H9 (cell line): ENCODE measurements at regions not wholly inside any gene's neighbourhood (a gene's known extent, or its start where the extent isn't known, plus 50 kb on each side); places are given as distances from the start of the nearest gene placed in this dataset.
"Not testable (repeated sequence)": the region's sequence is repeated elsewhere in the genome, so short reads cannot be mapped to it uniquely, and the experiment has no call there.

ENCODE experiments used
- DNase-seq: peaks from one replicate; pipeline ENCODE4 v3.0.0-alpha.2; 2017
- H2AFZ ChIP-seq: one replicate; pipeline ENCODE4 v1.6.1; 2013; ENCODE audit warnings: mild to moderate bottlenecking, low read length, control low read depth, moderate library complexity
- H2AK5ac ChIP-seq: 2 replicates; pipeline ENCODE4 v1.6.1; 2013; ENCODE audit warnings: low read length, control low read depth, mixed read lengths; ENCODE audit not compliant: insufficient read length
- H2BK120ac ChIP-seq: one replicate; pipeline ENCODE4 v1.6.1; 2013; ENCODE audit warnings: low read depth, mild to moderate bottlenecking, low read length, control low read depth, inconsistent platforms; ENCODE audit not compliant: poor library complexity, severe bottlenecking
- H2BK12ac ChIP-seq: 2 replicates; pipeline ENCODE4 v1.6.1; 2013; ENCODE audit warnings: low read length, control low read depth, mixed read lengths, low read depth; ENCODE audit not compliant: insufficient read length
- H2BK15ac ChIP-seq: 2 replicates; pipeline ENCODE4 v1.6.1; 2013; ENCODE audit warnings: low read depth, low read length, control low read depth
- H2BK20ac ChIP-seq: one replicate; pipeline ENCODE4 v1.6.1; 2013; ENCODE audit warnings: low read depth, mild to moderate bottlenecking, low read length, control low read depth, inconsistent platforms; ENCODE audit not compliant: poor library complexity, severe bottlenecking
- H2BK5ac ChIP-seq: 2 replicates; pipeline ENCODE4 v1.6.1; 2013; ENCODE audit warnings: low read length, control low read depth, mixed read lengths; ENCODE audit not compliant: insufficient read length
- H3K14ac ChIP-seq: 2 replicates; pipeline ENCODE4 v1.6.1; 2013; ENCODE audit warnings: low read length, control low read depth; ENCODE audit not compliant: insufficient read depth
- H3K18ac ChIP-seq: 2 replicates; pipeline ENCODE4 v1.6.1; 2013; ENCODE audit warnings: low read depth, mild to moderate bottlenecking, mixed read lengths, low read length, control low read depth; ENCODE audit not compliant: insufficient read length
- H3K23ac ChIP-seq: 2 replicates; pipeline ENCODE4 v1.6.1; 2013; ENCODE audit warnings: low read length, control low read depth, mixed read lengths, low read depth; ENCODE audit not compliant: insufficient read length
- H3K23me2 ChIP-seq: 2 replicates; pipeline ENCODE4 v1.6.1; 2013; ENCODE audit warnings: low read depth, mild to moderate bottlenecking, mixed read lengths, low read length, control low read depth; ENCODE audit not compliant: insufficient read length, poor library complexity, severe bottlenecking
- H3K27ac ChIP-seq: 2 replicates; pipeline ENCODE4 v1.5.1; 2013; ENCODE audit warnings: low read length, control low read depth, mixed read lengths, low read depth; ENCODE audit not compliant: insufficient read length
- H3K27me3 ChIP-seq: 2 replicates; pipeline ENCODE4 v1.6.1; 2013; ENCODE audit warnings: low read length, control low read depth, inconsistent platforms; ENCODE audit not compliant: insufficient read depth
- H3K4ac ChIP-seq: 2 replicates; pipeline ENCODE4 v1.6.1; 2013; ENCODE audit warnings: low read depth, mild to moderate bottlenecking, control low read depth, inconsistent platforms, low read length, moderate library complexity
- H3K4me1 ChIP-seq: 2 replicates; pipeline ENCODE4 v1.6.1; 2013; ENCODE audit warnings: low read length, control low read depth, inconsistent platforms; ENCODE audit not compliant: insufficient read depth
- H3K4me2 ChIP-seq: 2 replicates; pipeline ENCODE4 v1.6.1; 2013; ENCODE audit warnings: low read length, control low read depth, mixed read lengths; ENCODE audit not compliant: insufficient read length, insufficient read depth
- H3K56ac ChIP-seq: 2 replicates; pipeline ENCODE4 v1.6.1; 2013; ENCODE audit warnings: low read depth, mild to moderate bottlenecking, mixed read lengths, low read length, control low read depth; ENCODE audit not compliant: insufficient read length
- H3K79me1 ChIP-seq: 2 replicates; pipeline ENCODE4 v1.6.1; 2013; ENCODE audit warnings: low read depth, mild to moderate bottlenecking, moderate library complexity, low read length, control low read depth, inconsistent platforms; ENCODE audit not compliant: insufficient read depth, poor library complexity, severe bottlenecking
- H3K79me2 ChIP-seq: 2 replicates; pipeline ENCODE4 v1.6.1; 2013; ENCODE audit warnings: low read length, control low read depth, inconsistent platforms; ENCODE audit not compliant: insufficient read depth
- H3K9ac ChIP-seq: 2 replicates; pipeline ENCODE4 v1.6.1; 2013; ENCODE audit warnings: low read length, control low read depth, mixed read lengths; ENCODE audit not compliant: insufficient read length; ENCODE audit errors: extremely low read depth
- H3K9me3 ChIP-seq: one replicate; pipeline ENCODE4 v1.6.1; 2013; ENCODE audit warnings: low read depth, low read length, inconsistent platforms; ENCODE audit not compliant: control insufficient read depth
- H3T11ph ChIP-seq: one replicate; pipeline ENCODE4 v1.6.1; 2013; ENCODE audit warnings: mild to moderate bottlenecking, low read length, control low read depth, inconsistent platforms
- H4K20me1 ChIP-seq: one replicate; pipeline ENCODE4 v1.6.1; 2013; ENCODE audit not compliant: control insufficient read depth, insufficient read length, insufficient read depth
- H4K5ac ChIP-seq: 2 replicates; pipeline ENCODE4 v1.6.1; 2013; ENCODE audit warnings: low read depth, mild to moderate bottlenecking, mixed read lengths, low read length, control low read depth; ENCODE audit not compliant: insufficient read length
- H4K8ac ChIP-seq: replicated peaks from 2 replicates; pipeline ENCODE4 v1.6.1; 2013; ENCODE audit warnings: low read length, control low read depth, mixed read lengths, low read depth; ENCODE audit not compliant: insufficient read length
- H4K91ac ChIP-seq: 2 replicates; pipeline ENCODE4 v1.6.1; 2013; ENCODE audit warnings: low read depth, mild to moderate bottlenecking, moderate library complexity, mixed read lengths, low read length, control low read depth; ENCODE audit not compliant: insufficient read length
- H3K27ac Mint-ChIP-seq, 3 experiments: 2 replicates in 2 of 3; 3 replicates in 1 of 3; pipeline ENCODE4 v1.8.0; 2020 to 2021; ENCODE audit warnings: mixed read lengths in 3 of 3, mild to moderate bottlenecking in 1 of 3, moderate library complexity in 1 of 3
- H3K27me3 Mint-ChIP-seq: 2 replicates; pipeline ENCODE4 v1.8.0; 2021; ENCODE audit warnings: low read depth, mild to moderate bottlenecking, moderate library complexity, mixed read lengths
- H3K36me3 Mint-ChIP-seq, 3 experiments: 2 replicates in 2 of 3; 3 replicates in 1 of 3; pipeline ENCODE4 v1.8.0; 2020 to 2021; ENCODE audit warnings: low read depth in 3 of 3, mixed read lengths in 3 of 3; ENCODE audit not compliant: insufficient read depth in 1 of 3
- H3K4me1 Mint-ChIP-seq, 2 experiments: 2 replicates each; pipeline ENCODE4 v1.8.0; 2020; ENCODE audit warnings: mixed read lengths in 2 of 2
- H3K4me3 Mint-ChIP-seq, 2 experiments: 2 replicates in 1 of 2; 3 replicates in 1 of 2; pipeline ENCODE4 v1.8.0; 2020 to 2021; ENCODE audit warnings: mild to moderate bottlenecking in 2 of 2, mixed read lengths in 2 of 2, moderate library complexity in 1 of 2
- H3K9me3 Mint-ChIP-seq, 2 experiments: 2 replicates in 1 of 2; 3 replicates in 1 of 2; pipeline ENCODE4 v1.8.0; 2020; ENCODE audit warnings: mild to moderate bottlenecking in 2 of 2, mixed read lengths in 2 of 2, moderate library complexity in 1 of 2
- WGBS: extraction: QIAGEN DNeasy Blood & Tissue Kit; methylation state at CpG from one replicate; pipeline ENCODE4 v1.1.7; 2013; ENCODE audit warnings: missing lambda C conversion rate, low lambda C conversion rate, mixed read lengths; ENCODE audit not compliant: insufficient read length; ENCODE audit errors: extremely low coverage; 5-methylcytosine and 5-hydroxymethylcytosine counted together
- TF ChIP-seq, protein P1 (sequence below): fragments of 200-600 bp; sonication (generic); conservative IDR thresholded peaks from 3 replicates; pipeline ENCODE4 v1.8.0; 2021; ENCODE audit warnings: antibody characterized with exemption, mild to moderate bottlenecking

DNA sequence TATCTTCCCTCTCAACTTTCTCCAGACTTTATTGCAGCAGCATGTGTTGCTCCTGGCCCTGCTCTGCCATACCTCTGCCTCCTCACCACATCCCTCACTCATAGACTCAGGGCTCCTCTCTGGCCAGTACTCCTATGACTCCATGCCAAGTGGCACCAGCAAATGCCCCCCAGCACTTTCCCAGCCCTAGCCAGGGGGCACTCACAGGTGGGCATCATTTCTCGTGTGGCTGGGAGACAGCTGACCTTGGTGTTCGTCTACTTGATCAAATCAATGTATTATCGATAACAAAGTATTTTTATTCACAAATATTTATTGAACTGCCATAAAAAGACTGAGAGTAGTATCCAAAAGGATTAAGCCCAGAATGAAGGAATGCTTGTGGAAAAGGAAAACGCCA lies 418.2 kb downstream of the FAM72C start:
- H2BK5ac ChIP-seq: no peak overlapping the region
- no peak for DNase-seq
- Mint-ChIP-seq H3K4me3 (no peak overlapping the region), H3K4me1 (no peaks in the 10 kb centered on the region), H3K27ac (no peak overlapping the region), H3K36me3 (peaks cover 8 to 36% (median 15%) of the 10 kb centered on the region in 3 experiments), H3K27me3 (no peaks in the 10 kb centered on the region; the same call in none of the 2 replicates), H3K9me3 (peaks cover 86 to 89% of the 10 kb centered on the region in 2 experiments)
- H2BK12ac ChIP-seq: no peak overlapping the region
- no peaks in the 10 kb centered on the region for H3K79me2 ChIP-seq
- no peaks in the 10 kb centered on the region for H3K4me1 ChIP-seq
- H3K4ac ChIP-seq: no peak overlapping the region
- no peak overlapping the region for H2BK120ac ChIP-seq
- H3K9me3 ChIP-seq: peaks cover 83% of the 10 kb centered on the region
- no peak overlapping the region for H3K23ac ChIP-seq
- TF ChIP-seq, protein P1, sequence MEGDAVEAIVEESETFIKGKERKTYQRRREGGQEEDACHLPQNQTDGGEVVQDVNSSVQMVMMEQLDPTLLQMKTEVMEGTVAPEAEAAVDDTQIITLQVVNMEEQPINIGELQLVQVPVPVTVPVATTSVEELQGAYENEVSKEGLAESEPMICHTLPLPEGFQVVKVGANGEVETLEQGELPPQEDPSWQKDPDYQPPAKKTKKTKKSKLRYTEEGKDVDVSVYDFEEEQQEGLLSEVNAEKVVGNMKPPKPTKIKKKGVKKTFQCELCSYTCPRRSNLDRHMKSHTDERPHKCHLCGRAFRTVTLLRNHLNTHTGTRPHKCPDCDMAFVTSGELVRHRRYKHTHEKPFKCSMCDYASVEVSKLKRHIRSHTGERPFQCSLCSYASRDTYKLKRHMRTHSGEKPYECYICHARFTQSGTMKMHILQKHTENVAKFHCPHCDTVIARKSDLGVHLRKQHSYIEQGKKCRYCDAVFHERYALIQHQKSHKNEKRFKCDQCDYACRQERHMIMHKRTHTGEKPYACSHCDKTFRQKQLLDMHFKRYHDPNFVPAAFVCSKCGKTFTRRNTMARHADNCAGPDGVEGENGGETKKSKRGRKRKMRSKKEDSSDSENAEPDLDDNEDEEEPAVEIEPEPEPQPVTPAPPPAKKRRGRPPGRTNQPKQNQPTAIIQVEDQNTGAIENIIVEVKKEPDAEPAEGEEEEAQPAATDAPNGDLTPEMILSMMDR: no peak
- no CpG with 5 or more reads among the region's 4 CpGs for WGBS
- no peak overlapping the region for H3T11ph ChIP-seq
- no peak overlapping the region for H3K18ac ChIP-seq
- H2AFZ ChIP-seq: no peak overlapping the region
- no peak overlapping the region for H3K9ac ChIP-seq
- no peak overlapping the region for H2BK20ac ChIP-seq
- no peak overlapping the region for H4K8ac ChIP-seq
- H3K4me2 ChIP-seq: no peak overlapping the region
- no peak overlapping the region for H4K5ac ChIP-seq
- no peak overlapping the region for H3K56ac ChIP-seq
- H3K23me2 ChIP-seq: no peaks in the 10 kb centered on the region
- no peaks in the 10 kb centered on the region for H3K79me1 ChIP-seq
- no peaks in the 10 kb centered on the region for H3K27me3 ChIP-seq
- no peaks in the 10 kb centered on the region for H4K20me1 ChIP-seq
- H3K27ac ChIP-seq: no peak overlapping the region
- no peak overlapping the region for H2AK5ac ChIP-seq
- no peak overlapping the region for H4K91ac ChIP-seq
- H2BK15ac ChIP-seq: no peak overlapping the region
- no peak overlapping the region for H3K14ac ChIP-seq

DNA sequence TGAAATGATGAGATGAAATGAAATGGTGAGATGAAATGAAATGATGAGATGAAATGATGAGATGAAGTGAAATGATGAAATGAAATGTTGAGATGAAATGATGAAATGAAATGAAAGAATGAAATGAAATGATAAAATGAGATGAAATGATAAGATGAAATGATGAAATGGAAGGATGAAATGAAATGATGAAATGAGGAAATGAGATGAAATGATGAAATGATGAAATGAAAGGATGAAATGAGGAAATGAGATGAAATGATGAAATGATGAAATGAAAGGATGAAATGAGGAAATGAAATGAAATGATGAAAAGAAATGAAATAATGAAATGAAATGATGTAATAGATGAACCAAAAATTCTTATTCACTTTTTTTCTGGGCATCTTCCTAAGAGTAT lies 467.1 kb downstream of the FAM72C start:
- not testable (repeated sequence) for H3K4me1 ChIP-seq, H3K4me2 ChIP-seq, H3K4ac ChIP-seq, H3K14ac ChIP-seq, H3K27ac Mint-ChIP-seq, H3K79me2 ChIP-seq, H2AK5ac ChIP-seq, H2BK120ac ChIP-seq, H4K20me1 ChIP-seq, H3K23me2 ChIP-seq, H2BK12ac ChIP-seq, H2BK15ac ChIP-seq, H3K56ac ChIP-seq, H2BK20ac ChIP-seq, H3K9me3 ChIP-seq, H3K27me3 ChIP-seq, H4K91ac ChIP-seq, H3T11ph ChIP-seq, H2AFZ ChIP-seq, H4K5ac ChIP-seq, DNase-seq, H3K23ac ChIP-seq, H3K4me1 Mint-ChIP-seq, H3K79me1 ChIP-seq, H4K8ac ChIP-seq, H3K4me3 Mint-ChIP-seq, H3K27ac ChIP-seq, H3K9ac ChIP-seq, H3K18ac ChIP-seq, H2BK5ac ChIP-seq
- Mint-ChIP-seq H3K36me3 (peaks cover 10 to 18% (median 17%) of the 10 kb centered on the region in 3 experiments; a peak in 6 of 7 replicates), H3K9me3 (peaks cover 26 to 29% of the 10 kb centered on the region in 2 experiments), H3K27me3 (peaks cover 21% of the 10 kb centered on the region)
